Liver (tissue), 8 donors: ENCODE measurements at regions not wholly inside any gene's neighbourhood (a gene's known extent, or its start where the extent isn't known, plus 50 kb on each side); places are given as distances from the start of the nearest gene placed in this dataset.

Experiments used
- DNase-seq: peaks from one replicate; pipeline ENCODE4 v3.0.0-alpha.2; 2017; ENCODE audit warnings: low spot score
- H3K27ac ChIP-seq, 2 donors: one replicate each; pipeline ENCODE4 v1.7.0; 2013; ENCODE audit warnings: inconsistent platforms in 2 of 2, low read length in 2 of 2, control low read depth in 1 of 2, low read depth in 1 of 2, mild to moderate bottlenecking in 1 of 2
- H3K27me3 ChIP-seq, 4 donors: one replicate each; pipeline versions ENCODE4 v1.6.1 to v1.7.0; 2013; ENCODE audit warnings: low read length in 3 of 4, inconsistent platforms in 1 of 4, mild to moderate bottlenecking in 1 of 4, moderate library complexity in 1 of 4; ENCODE audit not compliant: control insufficient read depth in 4 of 4, insufficient read depth in 4 of 4
- H3K36me3 ChIP-seq, 4 donors: one replicate each; pipeline versions ENCODE4 v1.6.1 to v1.7.0; 2013; ENCODE audit warnings: low read length in 3 of 4, mild to moderate bottlenecking in 3 of 4, low read depth in 1 of 4, moderate library complexity in 1 of 4; ENCODE audit not compliant: control insufficient read depth in 4 of 4, insufficient read depth in 3 of 4
- H3K4me1 ChIP-seq, 4 donors: one replicate each; pipeline versions ENCODE4 v1.6.1 to v1.7.0; 2013; ENCODE audit warnings: low read length in 3 of 4, mild to moderate bottlenecking in 3 of 4, moderate library complexity in 1 of 4; ENCODE audit not compliant: control insufficient read depth in 4 of 4, insufficient read depth in 4 of 4
- H3K4me3 ChIP-seq, 3 donors: one replicate each; pipeline versions ENCODE4 v1.6.1 to v1.7.0; 2013; ENCODE audit warnings: low read length in 3 of 3, control low read depth in 1 of 3, low read depth in 1 of 3, mild to moderate bottlenecking in 1 of 3
- H3K9ac ChIP-seq, 2 donors: one replicate each; pipeline ENCODE4 v1.7.0; 2013; ENCODE audit warnings: low read length in 2 of 2, mild to moderate bottlenecking in 2 of 2, moderate library complexity in 2 of 2, control low read depth in 1 of 2, low read depth in 1 of 2
- H3K9me3 ChIP-seq, 4 donors: one replicate each; pipeline versions ENCODE4 v1.6.1 to v1.7.0; 2013; ENCODE audit warnings: low read length in 3 of 4; ENCODE audit not compliant: control insufficient read depth in 4 of 4
- ATF3 ChIP-seq: IDR thresholded peaks from 2 replicates; pipeline ENCODE4 v1.6.1; 2016; ENCODE audit warnings: antibody characterized with exemption
- CTCF ChIP-seq: fragments of 150-350 bp; IDR thresholded peaks from 2 replicates; pipeline ENCODE4 v1.5.1; 2017; ENCODE audit warnings: improper control_type of control experiment, low read depth, low read length; ENCODE audit not compliant: missing input control
- EGR1 ChIP-seq, 2 donors: IDR thresholded peaks; 2 replicates each; pipeline ENCODE4 v1.6.1; 2016 to 2018; ENCODE audit warnings: antibody characterized with exemption in 2 of 2, low read depth in 2 of 2
- FOXA1 ChIP-seq: IDR thresholded peaks from 2 replicates; pipeline ENCODE4 v1.6.1; 2016; ENCODE audit warnings: antibody characterized with exemption
- FOXA2 ChIP-seq: IDR thresholded peaks from 2 replicates; pipeline ENCODE4 v1.6.1; 2016; ENCODE audit warnings: antibody characterized with exemption
- GABPA ChIP-seq, 2 donors: IDR thresholded peaks in 1 of 2; conservative IDR thresholded peaks in 1 of 2; 2 replicates each; pipeline ENCODE4 v1.6.1; 2016; ENCODE audit warnings: antibody characterized with exemption in 2 of 2, mild to moderate bottlenecking in 1 of 2, moderate library complexity in 1 of 2
- HNF4A ChIP-seq, 2 donors: conservative IDR thresholded peaks; 2 replicates each; pipeline ENCODE4 v1.6.1; 2016; ENCODE audit warnings: antibody characterized with exemption in 2 of 2, mild to moderate bottlenecking in 2 of 2
- HNF4G ChIP-seq: IDR thresholded peaks from 2 replicates; pipeline ENCODE4 v1.6.1; 2016; ENCODE audit warnings: antibody characterized with exemption
- JUND ChIP-seq, 2 donors: IDR thresholded peaks; 2 replicates each; pipeline ENCODE4 v1.6.1; 2016; ENCODE audit warnings: antibody characterized with exemption in 2 of 2
- MAX ChIP-seq: IDR thresholded peaks from 2 replicates; pipeline ENCODE4 v1.6.1; 2016; ENCODE audit warnings: antibody characterized with exemption
- NR2F2 ChIP-seq: IDR thresholded peaks from 2 replicates; pipeline ENCODE4 v1.6.1; 2016; ENCODE audit warnings: antibody characterized with exemption
- RAD21 ChIP-seq, 2 donors: IDR thresholded peaks; 2 replicates each; pipeline ENCODE4 v1.6.1; 2016; ENCODE audit warnings: antibody characterized with exemption in 2 of 2, mild to moderate bottlenecking in 2 of 2
- REST ChIP-seq: IDR thresholded peaks from 2 replicates; pipeline ENCODE4 v1.6.1; 2016; ENCODE audit warnings: antibody characterized with exemption, mild to moderate bottlenecking
- RXRA ChIP-seq, 2 donors: IDR thresholded peaks; 2 replicates each; pipeline ENCODE4 v1.6.1; 2017 to 2018; ENCODE audit warnings: antibody characterized with exemption in 2 of 2, mild to moderate bottlenecking in 1 of 2
- SP1 ChIP-seq: IDR thresholded peaks from 2 replicates; pipeline ENCODE4 v1.6.1; 2018; ENCODE audit warnings: antibody characterized with exemption, mild to moderate bottlenecking
- TAF1 ChIP-seq: conservative IDR thresholded peaks from 2 replicates; pipeline ENCODE4 v1.6.1; 2016; ENCODE audit warnings: antibody characterized with exemption, mild to moderate bottlenecking
- YY1 ChIP-seq: IDR thresholded peaks from 2 replicates; pipeline ENCODE4 v1.6.1; 2016; ENCODE audit warnings: antibody characterized with exemption, mild to moderate bottlenecking
- ZBTB33 ChIP-seq: IDR thresholded peaks from 2 replicates; pipeline ENCODE4 v1.6.1; 2016; ENCODE audit warnings: antibody characterized with exemption
- WGBS: extraction: QIAGEN DNeasy Blood & Tissue Kit; methylation state at CpG from one replicate; pipeline ENCODE4 v1.1.7; 2013; 5-methylcytosine and 5-hydroxymethylcytosine counted together
- donor health status: healthy.
- donor health status: healthy.
- donor health status: healthy.
- donor health status: healthy.
- donor health status: healthy.

GRCh38 chr9:91034976-91035824, 233.6 kb downstream of the SYK start:
- Histone ChIP-seq H3K4me1 (peaks cover 7 to 17% (median 12%) of the 10 kb centered on the region in 4 donors), H3K9ac (no peak overlapping the region), H3K9me3 (no peaks in the 10 kb centered on the region), H3K36me3 (no peaks in the 10 kb centered on the region), H3K4me3 (no peak overlapping the region), H3K27ac (no peak overlapping the region), H3K27me3 (no peaks in the 10 kb centered on the region)
- TF ChIP-seq RAD21 (IDR thresholded peaks at IDR 0.05) (no peak), MAX (no peak), GABPA (IDR thresholded peaks at IDR 0.05 in 1 of 2, conservative IDR thresholded peaks at IDR 0.05 in 1 of 2) (no peak), TAF1 (no peak), NR2F2 (no peak), ATF3 (no peak), RXRA (IDR thresholded peaks at IDR 0.05) (no peak), YY1 (no peak), FOXA1 (no peak), CTCF (no peak), JUND (IDR thresholded peaks at IDR 0.05) (no peak), FOXA2 (no peak), HNF4A (conservative IDR thresholded peaks at IDR 0.05) (no peak)
- WGBS: 87% methylated on average over 18 of the region's 18 CpGs
- DNase-seq: no peak

GRCh38 chr9:91035825-91036208, 234.2 kb downstream of the SYK start:
- Histone ChIP-seq H3K36me3 (no peaks in the 10 kb centered on the region), H3K4me3 (no peak overlapping the region), H3K27me3 (no peaks in the 10 kb centered on the region), H3K27ac (no peak overlapping the region), H3K9me3 (no peaks in the 10 kb centered on the region), H3K4me1 (peaks cover 7 to 17% (median 11%) of the 10 kb centered on the region in 4 donors), H3K9ac (no peak overlapping the region)
- TF ChIP-seq RXRA (IDR thresholded peaks at IDR 0.05) (no peak), FOXA2 (no peak), EGR1 (IDR thresholded peaks at IDR 0.05; ENCODE audit: low read depth in 2 of 2) (no peak), ZBTB33 (no peak), CTCF (no peak), ATF3 (no peak), MAX (no peak), HNF4A (conservative IDR thresholded peaks at IDR 0.05) (no peak), HNF4G (no peak), REST (no peak), SP1 (no peak), TAF1 (no peak), JUND (IDR thresholded peaks at IDR 0.05) (no peak), FOXA1 (no peak), GABPA (IDR thresholded peaks at IDR 0.05 in 1 of 2, conservative IDR thresholded peaks at IDR 0.05 in 1 of 2) (no peak), NR2F2 (no peak), RAD21 (IDR thresholded peaks at IDR 0.05) (no peak)
- DNase-seq: no peak
- WGBS: 93% methylated on average over 10 of the region's 10 CpGs
